ENCODE measurements at regions not wholly inside any gene's neighbourhood (a gene's known extent, or its start where the extent isn't known, plus 50 kb on each side); places are given as distances from the start of the nearest gene placed in this dataset.

DNA sequence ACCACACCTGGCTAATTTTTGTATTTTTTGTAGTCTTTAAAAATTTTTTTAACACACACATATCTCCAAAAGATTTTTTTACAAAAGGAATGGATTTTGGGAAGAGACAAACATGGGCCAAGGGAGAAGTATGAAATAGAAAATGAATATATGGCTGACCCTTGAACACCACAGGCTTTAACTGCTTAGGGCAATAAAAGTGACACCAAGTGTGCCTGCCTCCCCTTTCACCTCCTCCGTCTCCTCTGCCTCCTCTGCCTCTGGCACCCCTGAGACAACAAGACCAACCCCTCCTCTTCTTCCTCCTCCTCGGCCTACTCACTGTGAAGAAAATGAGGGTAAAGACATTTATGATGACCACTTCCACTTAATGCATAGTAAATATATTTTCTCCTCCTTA lies 483.9 kb downstream of the KDM4C start:
- TF ChIP-seq, protein P1, sequence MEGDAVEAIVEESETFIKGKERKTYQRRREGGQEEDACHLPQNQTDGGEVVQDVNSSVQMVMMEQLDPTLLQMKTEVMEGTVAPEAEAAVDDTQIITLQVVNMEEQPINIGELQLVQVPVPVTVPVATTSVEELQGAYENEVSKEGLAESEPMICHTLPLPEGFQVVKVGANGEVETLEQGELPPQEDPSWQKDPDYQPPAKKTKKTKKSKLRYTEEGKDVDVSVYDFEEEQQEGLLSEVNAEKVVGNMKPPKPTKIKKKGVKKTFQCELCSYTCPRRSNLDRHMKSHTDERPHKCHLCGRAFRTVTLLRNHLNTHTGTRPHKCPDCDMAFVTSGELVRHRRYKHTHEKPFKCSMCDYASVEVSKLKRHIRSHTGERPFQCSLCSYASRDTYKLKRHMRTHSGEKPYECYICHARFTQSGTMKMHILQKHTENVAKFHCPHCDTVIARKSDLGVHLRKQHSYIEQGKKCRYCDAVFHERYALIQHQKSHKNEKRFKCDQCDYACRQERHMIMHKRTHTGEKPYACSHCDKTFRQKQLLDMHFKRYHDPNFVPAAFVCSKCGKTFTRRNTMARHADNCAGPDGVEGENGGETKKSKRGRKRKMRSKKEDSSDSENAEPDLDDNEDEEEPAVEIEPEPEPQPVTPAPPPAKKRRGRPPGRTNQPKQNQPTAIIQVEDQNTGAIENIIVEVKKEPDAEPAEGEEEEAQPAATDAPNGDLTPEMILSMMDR (IDR thresholded peaks at IDR 0.05): no peak
- TF ChIP-seq POLR2A (IDR thresholded peaks at IDR 0.05): no peak
- no peak for TF ChIP-seq POLR2AphosphoS5 (IDR thresholded peaks at IDR 0.05)
- no peak for TF ChIP-seq EP300 (IDR thresholded peaks at IDR 0.05; ENCODE audit: low read depth)
